ENCODE measurements at regions not wholly inside any gene's neighbourhood (a gene's known extent, or its start where the extent isn't known, plus 50 kb on each side); places are given as distances from the start of the nearest gene placed in this dataset.
"Not testable (repeated sequence)": the region's sequence is repeated elsewhere in the genome, so short reads cannot be mapped to it uniquely, and the experiment has no call there.

- not testable (repeated sequence) for H3K4me3 Mint-ChIP-seq; H3K27me3 Mint-ChIP-seq (ENCODE audit: low read depth); H3K4me1 Mint-ChIP-seq; DNase-seq (ENCODE audit: low spot score in 2 of 2, unreplicated experiment in 2 of 2); H3K36me3 Mint-ChIP-seq; H3K27ac Mint-ChIP-seq
- H3K9me3 Mint-ChIP-seq = peaks cover 58% of the 10 kb centered on the region
Measured at GRCh38 chr4:142897518-142897917, 51.4 kb upstream of the INPP4B start.

DNA sequence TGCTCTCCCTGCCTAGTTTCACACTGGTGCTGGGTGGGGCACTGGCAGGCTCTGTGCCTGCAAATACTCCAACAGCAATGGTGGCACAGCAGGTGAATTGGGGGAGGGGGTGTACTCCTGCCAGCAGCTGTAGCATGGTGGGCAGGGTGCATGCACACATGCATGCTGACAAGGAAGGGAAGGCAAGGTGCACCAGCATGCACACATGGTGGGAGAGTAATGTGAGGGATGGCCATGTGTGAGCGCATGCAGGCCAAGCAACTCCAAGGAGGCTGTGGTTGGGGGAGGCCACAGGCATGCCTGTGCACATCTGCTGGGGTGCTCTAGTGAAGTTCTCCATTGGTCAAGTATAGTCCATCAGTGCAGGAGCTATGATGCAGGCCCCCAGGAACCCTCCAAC is 54.5 kb upstream of the INPP4B start:
- Mint-ChIP-seq H3K9me3 (peaks cover 41% of the 10 kb centered on the region), H3K27me3 (ENCODE audit: low read depth) (peaks cover 1% of the 10 kb centered on the region), H3K4me3 (no peak overlapping the region), H3K4me1 (no peaks in the 10 kb centered on the region), H3K36me3 (no peaks in the 10 kb centered on the region), H3K27ac (no peak overlapping the region)
- TF ChIP-seq, protein P1, sequence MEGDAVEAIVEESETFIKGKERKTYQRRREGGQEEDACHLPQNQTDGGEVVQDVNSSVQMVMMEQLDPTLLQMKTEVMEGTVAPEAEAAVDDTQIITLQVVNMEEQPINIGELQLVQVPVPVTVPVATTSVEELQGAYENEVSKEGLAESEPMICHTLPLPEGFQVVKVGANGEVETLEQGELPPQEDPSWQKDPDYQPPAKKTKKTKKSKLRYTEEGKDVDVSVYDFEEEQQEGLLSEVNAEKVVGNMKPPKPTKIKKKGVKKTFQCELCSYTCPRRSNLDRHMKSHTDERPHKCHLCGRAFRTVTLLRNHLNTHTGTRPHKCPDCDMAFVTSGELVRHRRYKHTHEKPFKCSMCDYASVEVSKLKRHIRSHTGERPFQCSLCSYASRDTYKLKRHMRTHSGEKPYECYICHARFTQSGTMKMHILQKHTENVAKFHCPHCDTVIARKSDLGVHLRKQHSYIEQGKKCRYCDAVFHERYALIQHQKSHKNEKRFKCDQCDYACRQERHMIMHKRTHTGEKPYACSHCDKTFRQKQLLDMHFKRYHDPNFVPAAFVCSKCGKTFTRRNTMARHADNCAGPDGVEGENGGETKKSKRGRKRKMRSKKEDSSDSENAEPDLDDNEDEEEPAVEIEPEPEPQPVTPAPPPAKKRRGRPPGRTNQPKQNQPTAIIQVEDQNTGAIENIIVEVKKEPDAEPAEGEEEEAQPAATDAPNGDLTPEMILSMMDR (IDR thresholded peaks at IDR 0.05; ENCODE audit: unreplicated experiment) = no peak
- DNase-seq (ENCODE audit: low spot score in 2 of 2, unreplicated experiment in 2 of 2) = no peak

DNA sequence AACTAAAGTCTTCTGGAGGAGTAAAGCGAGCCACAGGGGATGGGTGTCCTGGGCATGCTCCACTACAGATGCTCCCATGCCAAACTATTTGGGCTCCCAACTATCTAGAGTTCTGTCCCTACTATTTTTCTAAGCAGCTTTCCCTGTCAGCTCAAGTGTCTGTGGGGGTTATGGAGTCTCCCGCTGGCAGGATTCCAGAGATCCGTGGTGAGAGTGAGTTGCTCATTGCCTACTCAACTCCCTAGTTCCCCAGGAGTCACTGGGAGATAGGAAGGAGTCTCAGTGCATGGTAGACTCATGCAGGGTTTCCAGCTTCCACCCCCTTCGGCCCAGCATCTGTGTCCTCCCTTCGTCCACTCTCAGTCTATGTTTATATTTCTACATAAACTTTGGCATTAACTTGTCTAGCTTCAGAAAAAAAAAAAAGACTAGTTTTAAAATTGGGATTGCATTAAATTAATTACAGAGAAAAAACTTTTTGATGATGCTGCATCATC is 55.1 kb upstream of the INPP4B start:
- no peaks in the 10 kb centered on the region for H3K36me3 Mint-ChIP-seq
- H3K9me3 Mint-ChIP-seq = peaks cover 41% of the 10 kb centered on the region
- no peak overlapping the region for H3K4me3 Mint-ChIP-seq
- no peak for DNase-seq (ENCODE audit: low spot score in 2 of 2, unreplicated experiment in 2 of 2)
- TF ChIP-seq, protein P1 (IDR thresholded peaks at IDR 0.05; ENCODE audit: unreplicated experiment) = no peak
- peaks cover 1% of the 10 kb centered on the region for H3K27me3 Mint-ChIP-seq (ENCODE audit: low read depth)
- no peaks in the 10 kb centered on the region for H3K4me1 Mint-ChIP-seq
- no peak overlapping the region for H3K27ac Mint-ChIP-seq

DNA sequence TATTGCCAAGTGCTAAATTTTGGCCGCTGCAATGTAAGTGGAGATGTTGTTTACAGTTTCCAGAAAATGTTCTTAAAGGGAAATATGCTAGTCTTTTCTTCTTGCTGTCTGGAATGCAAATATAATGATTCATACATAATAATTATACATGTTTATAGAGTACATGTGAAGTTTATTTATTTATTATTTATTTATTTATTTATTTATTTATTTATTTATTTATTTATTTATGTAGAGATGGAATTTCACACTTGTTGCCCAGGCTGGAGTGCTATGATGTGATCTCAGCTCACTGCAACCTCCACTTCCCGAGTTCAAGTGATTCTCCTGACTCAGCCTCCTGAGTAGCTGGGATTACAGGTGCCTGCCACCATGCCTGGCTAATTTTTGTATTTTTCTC is 57.5 kb upstream of the INPP4B start:
- H3K4me3 Mint-ChIP-seq; DNase-seq (ENCODE audit: low spot score in 2 of 2, unreplicated experiment in 2 of 2); H3K27me3 Mint-ChIP-seq (ENCODE audit: low read depth); H3K27ac Mint-ChIP-seq; H3K4me1 Mint-ChIP-seq; H3K36me3 Mint-ChIP-seq: not testable (repeated sequence)
- H3K9me3 Mint-ChIP-seq = peaks cover 33% of the 10 kb centered on the region

- peaks cover 5% of the 10 kb centered on the region for H3K27me3 Mint-ChIP-seq (ENCODE audit: low read depth)
- no peak for DNase-seq (ENCODE audit: low spot score in 2 of 2, unreplicated experiment in 2 of 2)
- TF ChIP-seq, protein P1 (IDR thresholded peaks at IDR 0.05; ENCODE audit: unreplicated experiment) = no peak
Measured at GRCh38 chr4:142909908-142910307, 63.8 kb upstream of the INPP4B start.

DNA sequence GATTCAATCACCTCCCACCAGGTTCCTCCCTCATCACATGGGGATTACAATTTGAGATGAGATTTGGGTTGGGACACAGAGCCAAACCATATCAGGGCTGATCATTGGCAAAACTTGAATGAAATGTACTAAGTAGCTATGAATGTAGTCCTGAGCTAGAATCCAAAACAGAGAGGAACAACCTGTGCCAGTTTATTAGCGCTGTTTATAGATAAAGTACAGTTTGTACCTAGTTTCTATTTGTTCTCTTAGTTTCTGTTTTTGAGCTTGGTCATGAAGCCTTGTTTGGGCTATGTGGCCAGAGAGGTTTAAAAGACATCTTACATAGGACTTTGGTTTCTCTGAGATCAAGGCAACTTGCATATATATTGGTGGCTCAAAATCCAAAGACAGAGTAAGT is 66.9 kb upstream of the INPP4B start:
- Mint-ChIP-seq H3K4me1 (no peaks in the 10 kb centered on the region), H3K27me3 (ENCODE audit: low read depth) (peaks cover 5% of the 10 kb centered on the region), H3K36me3 (no peaks in the 10 kb centered on the region), H3K27ac (no peak overlapping the region), H3K4me3 (no peak overlapping the region), H3K9me3 (no peaks in the 10 kb centered on the region)
- no peak for DNase-seq (ENCODE audit: low spot score in 2 of 2, unreplicated experiment in 2 of 2)
- TF ChIP-seq, protein P1 (IDR thresholded peaks at IDR 0.05; ENCODE audit: unreplicated experiment) = no peak

More at GRCh38 chr4:142909908-142910307, 63.8 kb upstream of the INPP4B start:
- peaks cover 15% of the 10 kb centered on the region for H3K9me3 Mint-ChIP-seq
- H3K4me3 Mint-ChIP-seq = no peak overlapping the region
- no peaks in the 10 kb centered on the region for H3K4me1 Mint-ChIP-seq
- no peaks in the 10 kb centered on the region for H3K36me3 Mint-ChIP-seq
- H3K27ac Mint-ChIP-seq = no peak overlapping the region

DNA sequence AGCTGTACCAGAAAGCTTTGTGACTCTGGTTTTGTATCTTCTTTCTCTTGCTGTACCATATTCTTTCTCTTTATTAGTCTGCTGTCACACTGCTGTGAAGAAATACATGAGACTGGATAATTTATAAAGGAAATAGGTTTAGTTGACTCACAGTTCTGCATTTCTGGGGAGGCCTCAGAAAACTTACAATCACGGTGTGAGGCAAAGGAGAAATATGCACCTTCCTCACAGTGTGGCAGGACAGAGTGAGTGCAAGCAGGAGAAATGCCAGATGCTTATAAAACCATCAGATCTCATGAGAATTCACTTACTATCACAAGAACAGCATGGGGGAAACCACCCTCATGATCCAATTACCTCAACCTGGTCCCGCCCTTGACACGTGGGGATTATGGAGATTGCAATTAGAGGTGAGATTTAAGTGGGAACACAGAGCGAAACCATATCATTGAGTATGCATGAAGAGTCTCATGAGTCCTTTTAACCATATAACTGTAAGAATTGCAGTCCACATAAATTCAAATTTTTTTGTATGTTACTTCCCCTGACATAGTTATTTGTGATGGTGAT is 67.4 kb upstream of the INPP4B start:
- no peaks in the 10 kb centered on the region for H3K9me3 Mint-ChIP-seq
- no peak for DNase-seq (ENCODE audit: low spot score in 2 of 2, unreplicated experiment in 2 of 2)

More for the DNA sequence above, 67.4 kb upstream of the INPP4B start:
- TF ChIP-seq, protein P1 (IDR thresholded peaks at IDR 0.05; ENCODE audit: unreplicated experiment) = no peak
- Mint-ChIP-seq H3K36me3 (no peaks in the 10 kb centered on the region), H3K27me3 (ENCODE audit: low read depth) (peaks cover 5% of the 10 kb centered on the region), H3K4me3 (no peak overlapping the region), H3K27ac (no peak overlapping the region), H3K4me1 (no peaks in the 10 kb centered on the region)

Measured in mesothelial cell of epicardium (in vitro differentiated cells).